Upper lobe of right lung (tissue), 1 donor: ENCODE measurements at regions not wholly inside any gene's neighbourhood (a gene's known extent, or its start where the extent isn't known, plus 50 kb on each side); places are given as distances from the start of the nearest gene placed in this dataset.

ENCODE experiments used
- ATAC-seq: fragments of 200-7000 bp; cut with Tn5 transposase; one replicate; pipeline ENCODE4 v1.9.1; 2020; ENCODE audit warnings: mild to moderate bottlenecking, moderate library complexity
- DNase-seq: peaks from one replicate; pipeline ENCODE4 v3.0.0-alpha.2; 2020
- H3K27ac ChIP-seq: fragments of 200-600 bp; one replicate; pipeline ENCODE4 v1.8.0; 2022
- H3K27me3 ChIP-seq: fragments of 200-600 bp; one replicate; pipeline ENCODE4 v1.8.0; 2022; ENCODE audit warnings: mild to moderate bottlenecking
- H3K36me3 ChIP-seq: fragments of 200-600 bp; one replicate; pipeline ENCODE4 v1.8.0; 2022
- H3K4me1 ChIP-seq: fragments of 200-600 bp; one replicate; pipeline ENCODE4 v1.8.0; 2022
- H3K4me3 ChIP-seq: fragments of 200-600 bp; one replicate; pipeline ENCODE4 v1.8.0; 2022; ENCODE audit warnings: mild to moderate bottlenecking
- H3K9me3 ChIP-seq: fragments of 200-600 bp; one replicate; pipeline ENCODE4 v1.8.0; 2022
- CTCF ChIP-seq: fragments of 200-600 bp; IDR thresholded peaks from one replicate; pipeline ENCODE4 v1.8.0; 2022; ENCODE audit warnings: antibody characterized with exemption
- intact Hi-C: fragments of 100-400 bp; cut with DNase I; formaldehyde crosslinking; loops from one replicate; pipeline ENCODE4 v1.11.0; 2022
- donor health status: DM: no; HTN: yes; CAD: no; lungs with severe emphysema.

GRCh38 chr7:45469103-45469502, 105.1 kb upstream of the ADCY1 start:
- intact Hi-C loops = no loop called here
- no peak for DNase-seq
- Histone ChIP-seq H3K9me3 (no peaks in the 10 kb centered on the region), H3K4me1 (no peaks in the 10 kb centered on the region), H3K36me3 (no peaks in the 10 kb centered on the region), H3K27me3 (no peaks in the 10 kb centered on the region), H3K27ac (no peak overlapping the region), H3K4me3 (no peak overlapping the region)
- no peak for ATAC-seq
- TF ChIP-seq CTCF = no peak

- ATAC-seq = no peak
- no peaks in the 10 kb centered on the region for H3K27me3 ChIP-seq
These were observed 104.1 kb upstream of the ADCY1 start for GRCh38 chr7:45470031-45470430.

GRCh38 chr7:45479781-45480180, 94.4 kb upstream of the ADCY1 start:
- intact Hi-C loops = no loop called here
- Histone ChIP-seq H3K4me1 (no peaks in the 10 kb centered on the region), H3K27me3 (no peaks in the 10 kb centered on the region), H3K27ac (no peak overlapping the region), H3K36me3 (no peaks in the 10 kb centered on the region), H3K9me3 (no peaks in the 10 kb centered on the region), H3K4me3 (no peak overlapping the region)
- DNase-seq = no peak
- no peak for ATAC-seq
- no peak for TF ChIP-seq CTCF

More at GRCh38 chr7:45470031-45470430, 104.1 kb upstream of the ADCY1 start:
- no peaks in the 10 kb centered on the region for H3K4me1 ChIP-seq
- H3K27ac ChIP-seq = no peak overlapping the region
- intact Hi-C loops = no loop called here
- no peaks in the 10 kb centered on the region for H3K9me3 ChIP-seq
- no peaks in the 10 kb centered on the region for H3K36me3 ChIP-seq
- TF ChIP-seq CTCF = no peak
- no peak overlapping the region for H3K4me3 ChIP-seq
- no peak for DNase-seq

GRCh38 chr7:45482451-45482850, 91.7 kb upstream of the ADCY1 start:
- DNase-seq (no peak), ATAC-seq (no peak)
- H3K27ac ChIP-seq = no peak overlapping the region
- no peak overlapping the region for H3K4me3 ChIP-seq
- H3K27me3 ChIP-seq = no peaks in the 10 kb centered on the region
- H3K36me3 ChIP-seq = no peaks in the 10 kb centered on the region
- H3K9me3 ChIP-seq = no peaks in the 10 kb centered on the region
- no peaks in the 10 kb centered on the region for H3K4me1 ChIP-seq
- TF ChIP-seq CTCF = no peak
- intact Hi-C loops = no loop called here

GRCh38 chr7:45484094-45484493, 90.1 kb upstream of the ADCY1 start:
- Histone ChIP-seq H3K4me3 (no peak overlapping the region), H3K27me3 (no peaks in the 10 kb centered on the region), H3K4me1 (no peaks in the 10 kb centered on the region), H3K9me3 (no peaks in the 10 kb centered on the region), H3K36me3 (no peaks in the 10 kb centered on the region), H3K27ac (no peak overlapping the region)
- no peak for TF ChIP-seq CTCF
- ATAC-seq = no peak
- intact Hi-C loops = no loop called here
- DNase-seq = no peak

- intact Hi-C loops = no loop called here
- ATAC-seq = no peak
- Histone ChIP-seq H3K27me3 (no peaks in the 10 kb centered on the region), H3K4me1 (no peaks in the 10 kb centered on the region), H3K9me3 (no peaks in the 10 kb centered on the region), H3K27ac (no peak overlapping the region), H3K4me3 (no peak overlapping the region), H3K36me3 (no peaks in the 10 kb centered on the region)
- no peak for DNase-seq
- TF ChIP-seq CTCF = no peak
These were observed 87.6 kb upstream of the ADCY1 start for GRCh38 chr7:45486575-45486974.
